GM12875 (cell line): ENCODE measurements at regions not wholly inside any gene's neighbourhood (a gene's known extent, or its start where the extent isn't known, plus 50 kb on each side); places are given as distances from the start of the nearest gene placed in this dataset.

Source experiments
- H3K4me3 ChIP-seq: one replicate; pipeline ENCODE4 v1.5.1; 2011; ENCODE audit warnings: low read depth, low read length, control low read depth
- CTCF ChIP-seq: IDR thresholded peaks from 2 replicates; pipeline ENCODE4 v1.5.1; 2011; ENCODE audit warnings: low read depth, mild to moderate bottlenecking, control low read depth, inconsistent platforms, low read length, moderate library complexity, borderline replicate concordance; ENCODE audit not compliant: insufficient read depth

- H3K4me3 ChIP-seq = no peak overlapping the region
- no peak for TF ChIP-seq CTCF
Measured at GRCh38 chr13:88377852-88378251, 706.7 kb downstream of the SLITRK5 start.

DNA sequence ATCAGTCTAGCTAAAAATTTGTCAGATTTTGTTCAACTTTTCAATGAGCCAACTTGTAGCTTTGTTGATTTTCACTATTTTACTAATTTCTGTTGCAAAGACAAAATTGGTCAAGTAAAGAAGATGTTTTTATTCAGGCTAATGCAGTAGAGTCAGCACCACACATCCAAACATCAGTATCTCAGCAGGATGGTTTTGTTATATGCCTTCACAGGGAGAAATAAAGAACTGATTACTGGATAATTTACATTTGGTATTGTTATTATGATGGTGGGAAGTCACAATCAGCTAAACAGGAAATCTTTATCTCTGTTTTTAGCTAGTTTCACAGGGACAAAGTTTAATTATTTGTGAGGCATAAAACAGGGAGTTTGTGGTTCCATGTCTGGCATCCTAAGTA lies 713.4 kb downstream of the SLITRK5 start:
- no peak for TF ChIP-seq CTCF
- no peak overlapping the region for H3K4me3 ChIP-seq

GRCh38 chr13:88395804-88396203 lies 724.6 kb downstream of the SLITRK5 start:
- no peak for TF ChIP-seq CTCF
- no peak overlapping the region for H3K4me3 ChIP-seq

DNA sequence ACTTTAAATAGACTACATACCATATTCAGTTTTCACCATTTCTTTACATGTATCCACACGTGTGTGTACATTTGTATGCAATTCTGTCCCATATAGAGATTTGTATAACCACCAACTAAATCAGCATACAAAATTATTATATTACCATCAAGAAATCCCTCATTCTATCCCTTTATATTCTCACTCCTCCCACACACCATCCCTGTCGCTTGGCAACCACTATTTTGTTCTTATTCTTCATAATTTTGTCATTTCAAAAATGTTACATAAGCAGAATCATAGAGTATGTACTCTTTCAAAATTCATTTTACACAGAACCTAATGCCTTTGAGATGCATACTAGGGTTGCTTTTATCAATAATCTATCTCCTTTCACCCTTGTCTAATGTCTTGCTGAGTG lies 740.5 kb downstream of the SLITRK5 start:
- no peak overlapping the region for H3K4me3 ChIP-seq
- no peak for TF ChIP-seq CTCF

GRCh38 chr13:88417801-88418200 lies 746.6 kb downstream of the SLITRK5 start:
- TF ChIP-seq CTCF = no peak
- no peak overlapping the region for H3K4me3 ChIP-seq

GRCh38 chr13:88424463-88424862 lies 753.3 kb downstream of the SLITRK5 start:
- no peak overlapping the region for H3K4me3 ChIP-seq
- TF ChIP-seq CTCF = no peak

DNA sequence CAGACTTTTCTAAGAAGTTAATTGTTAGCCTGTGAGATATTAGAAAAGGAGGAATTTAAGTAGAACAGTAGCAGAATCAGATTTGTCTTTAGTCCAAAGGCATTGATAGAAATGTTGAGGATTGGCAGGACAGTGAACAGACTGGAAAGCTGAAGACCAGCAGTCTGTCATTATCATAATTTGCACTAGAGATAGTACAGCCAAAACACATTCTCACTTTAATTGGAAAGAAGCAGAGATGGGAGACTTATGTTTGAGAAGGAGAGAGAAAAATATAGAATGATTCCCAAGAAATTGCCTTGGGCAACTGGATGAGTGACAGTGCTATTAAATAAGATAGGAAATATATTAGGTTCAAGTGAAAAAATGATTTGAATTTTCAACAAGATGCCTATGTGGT lies 755.5 kb downstream of the SLITRK5 start:
- no peak for TF ChIP-seq CTCF
- H3K4me3 ChIP-seq = no peak overlapping the region
